Lower lobe of right lung (tissue), 2 donors: ENCODE measurements at regions not wholly inside any gene's neighbourhood (a gene's known extent, or its start where the extent isn't known, plus 50 kb on each side); places are given as distances from the start of the nearest gene placed in this dataset.

ENCODE experiments used
- ATAC-seq, 2 donors: fragments of 200-7000 bp; cut with Tn5 transposase; one replicate each; pipeline ENCODE4 v1.9.1; 2020 to 2022; ENCODE audit warnings: mild to moderate bottlenecking in 2 of 2, moderate library complexity in 2 of 2
- DNase-seq: peaks from one replicate; pipeline ENCODE4 v3.0.0-alpha.2; 2020
- H3K27ac ChIP-seq: fragments of 200-600 bp; one replicate; pipeline ENCODE4 v1.8.0; 2022
- H3K27me3 ChIP-seq: fragments of 200-600 bp; one replicate; pipeline ENCODE4 v1.8.0; 2022; ENCODE audit warnings: low read depth
- H3K36me3 ChIP-seq: fragments of 200-600 bp; one replicate; pipeline ENCODE4 v1.8.0; 2022; ENCODE audit warnings: mild to moderate bottlenecking
- H3K4me1 ChIP-seq: fragments of 200-600 bp; one replicate; pipeline ENCODE4 v1.8.0; 2022
- H3K4me3 ChIP-seq: fragments of 200-600 bp; one replicate; pipeline ENCODE4 v1.8.0; 2022; ENCODE audit warnings: mild to moderate bottlenecking
- H3K9me3 ChIP-seq: fragments of 200-600 bp; one replicate; pipeline ENCODE4 v1.8.0; 2022
- intact Hi-C: fragments of 100-400 bp; cut with DNase I; formaldehyde crosslinking; loops from one replicate; pipeline ENCODE4 v1.11.0; 2022
- TF ChIP-seq, protein P1 (sequence below): fragments of 200-600 bp; IDR thresholded peaks from one replicate; pipeline ENCODE4 v1.8.0; 2022; ENCODE audit warnings: antibody characterized with exemption, mild to moderate bottlenecking
- donor health status: DM: no; HTN: yes; CAD: no; lungs with severe emphysema.

DNA sequence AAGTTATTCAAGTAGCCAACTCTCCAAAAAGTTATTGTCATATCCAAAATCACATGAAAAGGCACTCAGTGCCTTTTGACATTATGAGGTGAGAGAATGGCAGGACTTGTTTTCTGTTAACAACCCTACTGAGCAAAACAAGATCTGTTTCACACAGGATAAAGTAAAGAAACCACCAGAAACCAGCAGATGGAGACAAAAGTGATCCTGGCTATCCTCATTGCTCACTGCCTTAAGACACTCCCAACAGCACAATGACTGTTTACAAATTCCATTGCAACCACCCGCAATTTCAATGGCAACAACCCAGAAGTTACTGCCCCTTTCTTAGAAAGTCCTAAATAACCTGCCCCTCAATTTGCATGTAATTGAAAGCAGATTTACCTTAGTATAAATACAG lies 352.6 kb upstream of the NDN start:
- Histone ChIP-seq H3K36me3 (no peaks in the 10 kb centered on the region), H3K27ac (no peak overlapping the region), H3K4me3 (no peak overlapping the region), H3K27me3 (no peaks in the 10 kb centered on the region), H3K9me3 (no peaks in the 10 kb centered on the region), H3K4me1 (no peaks in the 10 kb centered on the region)
- DNase-seq (no peak), ATAC-seq (no peak)
- TF ChIP-seq, protein P1, sequence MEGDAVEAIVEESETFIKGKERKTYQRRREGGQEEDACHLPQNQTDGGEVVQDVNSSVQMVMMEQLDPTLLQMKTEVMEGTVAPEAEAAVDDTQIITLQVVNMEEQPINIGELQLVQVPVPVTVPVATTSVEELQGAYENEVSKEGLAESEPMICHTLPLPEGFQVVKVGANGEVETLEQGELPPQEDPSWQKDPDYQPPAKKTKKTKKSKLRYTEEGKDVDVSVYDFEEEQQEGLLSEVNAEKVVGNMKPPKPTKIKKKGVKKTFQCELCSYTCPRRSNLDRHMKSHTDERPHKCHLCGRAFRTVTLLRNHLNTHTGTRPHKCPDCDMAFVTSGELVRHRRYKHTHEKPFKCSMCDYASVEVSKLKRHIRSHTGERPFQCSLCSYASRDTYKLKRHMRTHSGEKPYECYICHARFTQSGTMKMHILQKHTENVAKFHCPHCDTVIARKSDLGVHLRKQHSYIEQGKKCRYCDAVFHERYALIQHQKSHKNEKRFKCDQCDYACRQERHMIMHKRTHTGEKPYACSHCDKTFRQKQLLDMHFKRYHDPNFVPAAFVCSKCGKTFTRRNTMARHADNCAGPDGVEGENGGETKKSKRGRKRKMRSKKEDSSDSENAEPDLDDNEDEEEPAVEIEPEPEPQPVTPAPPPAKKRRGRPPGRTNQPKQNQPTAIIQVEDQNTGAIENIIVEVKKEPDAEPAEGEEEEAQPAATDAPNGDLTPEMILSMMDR: no peak
- intact Hi-C loops: no loop called here

DNA sequence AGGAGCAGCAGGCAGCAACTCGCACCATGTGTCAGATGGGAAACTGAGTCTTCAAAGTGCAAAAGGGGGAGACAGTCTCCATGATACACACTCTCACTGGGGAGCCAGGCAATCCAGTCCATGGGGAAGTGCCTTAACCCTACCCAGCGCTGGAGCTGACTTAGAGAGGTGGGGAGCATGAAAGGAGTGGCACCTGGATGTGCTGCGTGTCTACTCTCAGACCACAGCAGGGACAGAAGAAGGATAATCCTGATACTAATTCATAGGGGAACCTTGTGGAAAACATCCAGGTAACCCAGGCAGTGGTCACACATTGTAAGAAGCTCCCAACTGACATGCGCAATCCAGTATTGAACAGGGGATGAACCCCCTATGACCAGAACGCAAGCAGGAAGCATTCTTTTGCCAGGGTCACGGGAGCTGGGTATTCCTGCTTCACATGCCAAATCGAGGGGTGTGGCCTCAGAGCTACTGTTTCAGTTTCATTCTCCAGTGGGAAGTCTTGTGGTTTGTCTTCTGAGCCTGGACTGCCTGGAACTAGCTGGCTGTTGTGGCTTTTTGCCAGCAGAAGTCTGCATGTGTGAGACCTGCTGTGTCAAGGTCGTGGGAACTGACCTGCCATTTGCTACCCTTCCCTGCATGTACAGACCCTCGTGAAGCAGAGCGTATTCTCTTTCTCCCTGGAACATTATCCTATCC lies 367.6 kb upstream of the NDN start:
- no peak overlapping the region for H3K4me3 ChIP-seq
- TF ChIP-seq, protein P1: no peak
- no peaks in the 10 kb centered on the region for H3K9me3 ChIP-seq
- ATAC-seq (peak; percentile 24 to 49), DNase-seq (no peak)
- H3K27me3 ChIP-seq: no peaks in the 10 kb centered on the region
- H3K4me1 ChIP-seq: no peaks in the 10 kb centered on the region
- intact Hi-C loops: no loop called here
- H3K36me3 ChIP-seq: no peaks in the 10 kb centered on the region
- H3K27ac ChIP-seq: no peak overlapping the region

DNA sequence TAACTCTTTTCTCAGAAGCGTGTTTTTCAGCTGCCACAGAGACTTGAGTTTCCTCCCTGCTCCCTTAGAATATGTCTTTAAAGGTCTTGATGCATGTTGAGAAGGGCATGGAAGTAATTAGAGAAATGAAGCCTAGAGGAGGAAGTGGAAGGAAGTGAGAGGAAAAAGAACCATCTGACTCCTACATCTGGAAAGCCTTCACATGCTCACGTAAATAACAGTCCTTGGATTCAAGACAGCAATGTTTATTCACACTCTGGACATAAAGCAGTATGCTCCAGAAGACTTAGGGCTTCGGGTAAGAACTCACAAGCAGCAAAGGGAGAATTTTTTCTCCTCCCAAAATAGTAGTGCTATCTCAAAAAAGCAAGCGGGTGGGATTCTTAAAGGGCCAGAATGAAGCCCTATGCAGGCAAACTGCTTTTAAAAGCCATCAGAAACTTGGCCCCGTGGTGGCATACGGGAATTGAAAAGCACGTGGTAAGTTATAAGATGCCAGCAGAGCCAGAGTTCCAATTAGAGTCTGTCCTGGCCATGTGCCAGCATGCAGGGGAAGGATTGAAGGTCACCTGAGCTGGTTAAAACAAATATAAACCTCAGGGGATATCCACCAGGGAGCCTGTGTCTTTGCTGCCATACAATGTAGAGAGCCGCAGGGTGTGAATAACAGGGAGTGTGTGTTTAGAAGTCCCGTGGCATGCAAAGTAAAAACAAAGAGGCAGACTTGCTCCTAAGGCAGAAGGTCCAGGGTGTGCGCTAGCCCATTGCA lies 380.8 kb upstream of the NDN start:
- no peak for DNase-seq
- intact Hi-C loops: no loop called here
- Histone ChIP-seq H3K4me1 (no peaks in the 10 kb centered on the region), H3K27ac (no peak overlapping the region), H3K36me3 (no peaks in the 10 kb centered on the region), H3K9me3 (peaks cover 8% of the 10 kb centered on the region), H3K27me3 (no peaks in the 10 kb centered on the region), H3K4me3 (no peak overlapping the region)
- TF ChIP-seq, protein P1: no peak
- no peak for ATAC-seq

DNA sequence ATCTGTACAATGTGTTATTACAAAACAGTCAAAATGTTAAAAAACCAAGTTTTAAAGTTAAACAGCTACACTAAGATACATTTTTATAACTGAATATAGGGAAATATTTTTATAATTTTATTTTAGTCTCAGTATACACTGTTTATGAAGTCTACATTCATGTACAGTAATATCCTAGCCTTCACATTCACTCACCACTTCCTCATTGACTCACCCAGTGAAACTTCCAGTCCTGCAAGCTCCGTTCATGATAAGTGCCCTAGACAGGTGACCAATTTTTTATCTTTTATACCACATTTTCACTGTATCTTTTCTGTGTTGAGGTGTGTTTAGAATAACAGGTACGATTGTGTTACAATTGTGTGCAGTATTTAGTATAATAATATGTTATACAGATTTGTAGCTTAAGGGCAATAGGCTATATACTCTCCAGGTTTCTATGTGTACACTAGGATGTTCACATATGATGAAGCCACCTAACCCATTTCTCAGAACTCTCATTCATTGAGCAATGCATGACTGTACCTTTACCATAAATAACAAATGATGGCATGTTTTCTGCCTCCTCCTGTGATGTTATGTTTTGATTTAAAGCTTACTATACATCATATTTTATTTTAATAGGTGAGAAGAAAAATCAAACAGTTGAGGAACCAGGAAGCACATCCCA lies 388.4 kb upstream of the NDN start:
- Histone ChIP-seq H3K4me3 (no peak overlapping the region), H3K36me3 (no peaks in the 10 kb centered on the region), H3K27ac (no peak overlapping the region), H3K4me1 (no peaks in the 10 kb centered on the region), H3K27me3 (no peaks in the 10 kb centered on the region), H3K9me3 (no peaks in the 10 kb centered on the region)
- intact Hi-C loops: no loop called here
- TF ChIP-seq, protein P1: no peak
- ATAC-seq: no peak
- no peak for DNase-seq

DNA sequence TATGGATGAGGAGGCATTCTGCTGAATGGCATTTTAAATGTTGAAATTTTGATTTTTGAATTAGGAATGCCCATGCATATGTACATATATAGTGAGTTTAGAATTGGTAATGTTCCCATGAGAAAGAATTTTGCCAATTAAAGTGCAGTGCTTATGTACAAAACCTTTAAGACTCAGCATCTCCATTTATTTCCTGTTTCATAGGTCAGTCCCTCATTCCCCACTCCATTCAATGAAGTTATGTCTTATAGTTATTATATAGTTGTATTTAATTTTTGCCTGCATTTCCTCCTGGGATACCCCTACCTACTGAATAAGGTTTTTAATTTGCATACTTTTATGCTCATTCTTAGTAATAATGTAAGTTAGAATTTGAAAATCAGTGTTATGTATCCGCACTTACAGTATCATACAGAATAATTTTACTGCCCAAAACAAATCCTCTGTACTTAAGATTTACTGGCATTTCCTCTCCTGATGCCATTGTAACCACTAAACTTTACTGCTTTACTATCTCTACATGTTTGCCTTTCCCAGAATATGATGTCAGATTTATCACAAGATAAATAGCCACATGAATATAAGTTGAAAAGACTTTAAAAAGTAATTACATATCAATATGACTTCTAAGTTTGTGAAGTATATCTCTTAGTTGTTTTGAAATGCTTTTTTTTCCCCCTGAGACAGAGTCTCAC lies 389.1 kb upstream of the NDN start:
- H3K4me3 ChIP-seq: no peak overlapping the region
- TF ChIP-seq, protein P1: no peak
- intact Hi-C loops: no loop called here
- no peak overlapping the region for H3K27ac ChIP-seq
- H3K27me3 ChIP-seq: no peaks in the 10 kb centered on the region
- H3K36me3 ChIP-seq: no peaks in the 10 kb centered on the region
- no peak for DNase-seq
- H3K4me1 ChIP-seq: no peaks in the 10 kb centered on the region
- no peak for ATAC-seq
- no peaks in the 10 kb centered on the region for H3K9me3 ChIP-seq
